CD4-positive, CD25-positive, alpha-beta regulatory T cell (primary cell): ENCODE measurements at regions not wholly inside any gene's neighbourhood (a gene's known extent, or its start where the extent isn't known, plus 50 kb on each side); places are given as distances from the start of the nearest gene placed in this dataset.

Source experiments
- ATAC-seq, 2 donors: fragments of 150-1000 bp; cut with Tn5 transposase; one replicate each; pipeline ENCODE4 v1.10.0; 2021; ENCODE audit warnings: low read depth in 2 of 2, moderate number of reproducible peaks in 2 of 2, moderate library complexity in 1 of 2
- DNase-seq, 3 donors: peaks; one replicate each; pipeline versions ENCODE4 v3.0.0 to v3.0.0-alpha.2; 2012 to 2022; ENCODE audit warnings: mixed read lengths in 1 of 3
- H3K27ac ChIP-seq: one replicate; pipeline ENCODE4 v1.7.0; 2013; ENCODE audit warnings: mild to moderate bottlenecking, low read length; ENCODE audit not compliant: insufficient read depth, poor library complexity, severe bottlenecking
- H3K27me3 ChIP-seq: one replicate; pipeline ENCODE4 v1.7.0; 2013; ENCODE audit warnings: low read length; ENCODE audit not compliant: control insufficient read depth, insufficient read depth
- H3K36me3 ChIP-seq: one replicate; pipeline ENCODE4 v1.7.0; 2013; ENCODE audit warnings: mild to moderate bottlenecking, low read length, moderate library complexity; ENCODE audit not compliant: control insufficient read depth, insufficient read depth
- H3K4me1 ChIP-seq: 2 replicates; pipeline ENCODE4 v1.7.0; 2013; ENCODE audit warnings: mild to moderate bottlenecking, low read length; ENCODE audit not compliant: insufficient read depth, control insufficient read depth, poor library complexity, severe bottlenecking
- H3K4me3 ChIP-seq: one replicate; pipeline ENCODE4 v1.7.0; 2013; ENCODE audit warnings: low read depth, mild to moderate bottlenecking, low read length, moderate library complexity
- H3K9me3 ChIP-seq, 2 experiments: 1 replicate in 1 of 2; 2 replicates in 1 of 2; pipeline ENCODE4 v1.7.0; 2013; ENCODE audit warnings: low read length in 2 of 2, mild to moderate bottlenecking in 1 of 2, moderate library complexity in 1 of 2; ENCODE audit not compliant: control insufficient read depth in 2 of 2
- H3K27ac Mint-ChIP-seq, 3 donors: one replicate each; pipeline ENCODE4 v1.8.0; 2020 to 2022; ENCODE audit warnings: mild to moderate bottlenecking in 3 of 3, mixed read lengths in 3 of 3, moderate library complexity in 2 of 3
- H3K27me3 Mint-ChIP-seq: one replicate; pipeline ENCODE4 v1.8.0; 2022; ENCODE audit warnings: mild to moderate bottlenecking, mixed read lengths
- H3K36me3 Mint-ChIP-seq: one replicate; pipeline ENCODE4 v1.8.0; 2020; ENCODE audit warnings: mixed read lengths
- H3K4me1 Mint-ChIP-seq, 4 donors: one replicate each; pipeline ENCODE4 v1.8.0; 2020 to 2022; ENCODE audit warnings: mixed read lengths in 4 of 4, mild to moderate bottlenecking in 1 of 4
- H3K4me3 Mint-ChIP-seq, 4 donors: one replicate each; pipeline ENCODE4 v1.8.0; 2020 to 2022; ENCODE audit warnings: mild to moderate bottlenecking in 4 of 4, mixed read lengths in 4 of 4, moderate library complexity in 3 of 4
- H3K9me3 Mint-ChIP-seq, 7 donors: one replicate each; pipeline ENCODE4 v1.8.0; 2020 to 2022; ENCODE audit warnings: mixed read lengths in 7 of 7, mild to moderate bottlenecking in 3 of 7, moderate library complexity in 2 of 7

DNA sequence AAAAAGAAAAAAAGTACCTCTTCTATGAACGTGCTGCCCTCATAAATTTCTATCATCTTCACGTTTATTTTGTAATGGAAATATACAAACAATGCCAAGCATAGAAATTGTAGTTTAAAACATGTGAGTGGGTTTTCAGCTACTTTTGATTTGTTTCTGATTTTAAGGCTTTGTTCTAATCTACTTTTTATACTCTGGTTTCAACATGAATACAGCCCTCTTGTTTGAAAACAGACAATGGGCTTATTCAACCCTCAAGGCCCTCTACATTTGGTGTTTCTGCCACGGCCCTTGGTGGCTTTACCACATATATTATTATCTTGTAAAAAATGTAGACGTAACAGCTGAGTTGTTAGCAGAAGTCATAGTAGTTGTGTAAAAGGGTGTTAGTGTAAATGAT is 153.9 kb downstream of the SOX4 start:
- Histone ChIP-seq H3K27me3 (no peaks in the 10 kb centered on the region), H3K36me3 (no peaks in the 10 kb centered on the region), H3K4me3 (no peak overlapping the region), H3K27ac (no peak overlapping the region), H3K4me1 (no peaks in the 10 kb centered on the region), H3K9me3 (no peaks in the 10 kb centered on the region)
- Mint-ChIP-seq H3K27ac (no peak overlapping the region), H3K36me3 (no peaks in the 10 kb centered on the region), H3K4me3 (no peak overlapping the region), H3K27me3 (no peaks in the 10 kb centered on the region), H3K4me1 (no peaks in the 10 kb centered on the region), H3K9me3 (no peaks in the 10 kb centered on the region)
- DNase-seq (no peak), ATAC-seq (no peak)

DNA sequence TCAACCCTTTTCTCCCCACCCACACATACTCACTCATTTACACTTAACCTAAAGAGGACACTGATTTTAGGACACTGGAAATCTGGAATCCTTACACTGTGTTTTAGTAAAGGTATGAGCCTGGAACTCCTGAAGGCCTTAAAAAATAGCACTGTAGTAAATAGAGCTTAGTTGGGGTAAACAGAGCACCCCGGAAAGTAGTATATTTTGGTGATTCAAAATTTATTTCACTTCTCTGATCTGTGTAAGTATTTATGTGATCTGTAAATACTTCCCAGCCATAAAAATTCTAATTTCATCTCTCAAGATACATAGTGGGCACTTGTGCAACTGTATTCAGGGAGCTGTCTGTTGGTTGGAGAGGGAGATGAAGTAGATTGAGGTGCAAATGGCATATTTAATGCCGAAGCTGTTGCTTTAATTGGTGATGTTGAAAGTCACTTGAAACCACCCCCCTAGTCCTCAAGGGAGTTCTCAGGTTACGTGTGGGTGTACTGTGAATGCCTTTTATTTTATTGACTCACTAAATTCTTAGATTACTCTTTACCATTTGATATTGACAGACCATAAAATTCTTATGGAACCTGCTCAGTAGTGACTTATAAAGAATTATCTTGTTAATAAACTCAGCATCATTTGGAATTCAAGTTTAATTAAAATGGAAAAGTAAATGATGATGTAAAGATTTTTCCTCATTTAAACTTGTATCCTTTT is 154.9 kb downstream of the SOX4 start:
- DNase-seq, result no peak
- Mint-ChIP-seq H3K27ac (no peak overlapping the region), H3K9me3 (no peaks in the 10 kb centered on the region), H3K27me3 (no peaks in the 10 kb centered on the region), H3K36me3 (no peaks in the 10 kb centered on the region), H3K4me1 (no peaks in the 10 kb centered on the region), H3K4me3 (no peak overlapping the region)
- Histone ChIP-seq H3K4me1 (no peaks in the 10 kb centered on the region), H3K9me3 (no peaks in the 10 kb centered on the region), H3K36me3 (no peaks in the 10 kb centered on the region), H3K27me3 (no peaks in the 10 kb centered on the region), H3K4me3 (no peak overlapping the region), H3K27ac (no peak overlapping the region)
- no peak for ATAC-seq

DNA sequence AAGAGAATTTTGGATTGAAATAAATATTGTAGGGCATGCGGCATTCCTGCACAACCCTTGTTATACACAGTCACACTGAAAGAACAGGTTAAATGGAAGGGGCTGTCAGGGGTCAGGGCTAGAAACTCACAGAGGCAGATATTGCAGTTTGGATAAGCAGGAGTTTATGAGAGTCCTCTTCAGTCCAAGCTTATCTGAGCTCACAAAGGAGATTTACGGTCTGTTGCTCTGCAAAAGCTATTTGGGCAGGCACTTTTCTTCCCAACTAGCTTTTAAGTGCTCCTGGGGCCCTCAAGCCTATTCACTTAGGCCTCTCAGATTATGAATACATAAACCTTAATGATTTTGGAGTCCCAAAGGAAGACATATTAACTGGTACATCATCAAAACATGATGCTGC is 156.2 kb downstream of the SOX4 start:
- DNase-seq, result no peak
- ATAC-seq, result no peak
- Histone ChIP-seq H3K9me3 (no peaks in the 10 kb centered on the region), H3K36me3 (no peaks in the 10 kb centered on the region), H3K27me3 (no peaks in the 10 kb centered on the region), H3K4me3 (no peak overlapping the region), H3K27ac (no peak overlapping the region), H3K4me1 (no peaks in the 10 kb centered on the region)
- Mint-ChIP-seq H3K27me3 (peaks cover 4% of the 10 kb centered on the region), H3K9me3 (no peaks in the 10 kb centered on the region), H3K36me3 (no peaks in the 10 kb centered on the region), H3K4me1 (no peaks in the 10 kb centered on the region), H3K27ac (no peak overlapping the region), H3K4me3 (no peak overlapping the region)

GRCh38 chr6:21750575-21750974 is 157.0 kb downstream of the SOX4 start:
- ATAC-seq (no peak), DNase-seq (no peak)
- H3K27me3 ChIP-seq, result no peaks in the 10 kb centered on the region
- Mint-ChIP-seq H3K36me3 (no peaks in the 10 kb centered on the region), H3K9me3 (no peaks in the 10 kb centered on the region), H3K27ac (no peak overlapping the region), H3K4me3 (peak overlapping the region in 1 of 4 donors; percentile 32), H3K4me1 (no peaks in the 10 kb centered on the region), H3K27me3 (peaks cover 4% of the 10 kb centered on the region)
- no peak overlapping the region for H3K4me3 ChIP-seq
- H3K4me1 ChIP-seq, result no peaks in the 10 kb centered on the region
- no peaks in the 10 kb centered on the region for H3K9me3 ChIP-seq
- H3K27ac ChIP-seq, result no peak overlapping the region
- H3K36me3 ChIP-seq, result no peaks in the 10 kb centered on the region

GRCh38 chr6:21751608-21752007 is 158.1 kb downstream of the SOX4 start:
- Histone ChIP-seq H3K27ac (no peak overlapping the region), H3K4me1 (no peaks in the 10 kb centered on the region), H3K9me3 (no peaks in the 10 kb centered on the region), H3K36me3 (no peaks in the 10 kb centered on the region), H3K4me3 (no peak overlapping the region), H3K27me3 (no peaks in the 10 kb centered on the region)
- Mint-ChIP-seq H3K4me1 (no peaks in the 10 kb centered on the region), H3K4me3 (no peak overlapping the region), H3K9me3 (no peaks in the 10 kb centered on the region), H3K36me3 (no peaks in the 10 kb centered on the region), H3K27ac (no peak overlapping the region), H3K27me3 (peaks cover 4% of the 10 kb centered on the region)
- no peak for ATAC-seq
- no peak for DNase-seq

- H3K4me1 Mint-ChIP-seq, result no peaks in the 10 kb centered on the region
- DNase-seq (no peak), ATAC-seq (no peak)
- no peaks in the 10 kb centered on the region for H3K36me3 Mint-ChIP-seq
- no peaks in the 10 kb centered on the region for H3K9me3 Mint-ChIP-seq
- no peak overlapping the region for H3K4me3 Mint-ChIP-seq
- H3K27ac ChIP-seq, result no peak overlapping the region
- H3K9me3 ChIP-seq, result no peaks in the 10 kb centered on the region
- H3K27me3 ChIP-seq, result no peaks in the 10 kb centered on the region
- H3K27me3 Mint-ChIP-seq, result peaks cover 4% of the 10 kb centered on the region
- H3K4me3 ChIP-seq, result no peak overlapping the region
- no peaks in the 10 kb centered on the region for H3K36me3 ChIP-seq
- no peaks in the 10 kb centered on the region for H3K4me1 ChIP-seq
- no peak overlapping the region for H3K27ac Mint-ChIP-seq
Measured at GRCh38 chr6:21752054-21752811, 158.7 kb downstream of the SOX4 start.

DNA sequence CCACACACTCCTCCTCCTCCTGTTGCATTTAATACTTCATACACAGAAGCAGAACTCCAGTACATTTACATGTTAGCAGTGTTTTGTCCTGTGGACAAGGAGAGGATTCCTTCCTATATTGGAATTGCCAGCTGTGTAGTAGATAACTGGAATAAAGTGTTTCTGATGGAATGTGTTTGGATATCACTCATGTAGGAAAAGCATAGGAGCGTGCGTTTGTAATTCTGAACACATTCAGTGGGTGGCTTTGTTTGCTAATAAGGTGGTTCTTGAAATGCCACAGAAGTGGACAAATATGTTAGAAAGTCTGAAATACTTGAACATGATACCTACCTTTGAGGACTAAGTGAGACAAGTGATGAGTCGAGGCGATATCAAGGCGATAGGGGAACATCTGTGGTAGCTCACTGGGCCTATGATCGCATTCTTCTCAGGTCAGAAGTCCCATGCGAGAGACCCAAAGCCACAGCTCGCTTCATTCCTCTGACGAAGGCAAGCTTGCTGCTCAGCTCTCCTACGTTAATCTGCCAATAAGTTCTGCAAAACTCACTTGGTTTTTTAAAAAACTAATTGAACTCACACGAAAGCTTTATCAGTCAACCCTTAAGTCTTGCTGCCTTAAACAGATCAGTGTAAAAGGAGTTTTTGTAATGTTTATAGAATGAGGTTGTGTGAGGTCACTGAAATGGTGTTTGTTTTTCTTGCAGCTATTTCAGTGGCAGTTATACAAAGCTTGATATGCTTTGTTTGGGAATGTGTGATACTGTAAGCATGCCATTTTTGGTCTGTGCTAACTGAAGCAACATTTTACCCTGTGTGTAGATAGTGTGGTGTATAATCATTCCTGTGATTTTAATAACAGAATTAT is 159.9 kb downstream of the SOX4 start:
- Histone ChIP-seq H3K4me1 (no peaks in the 10 kb centered on the region), H3K27ac (no peak overlapping the region), H3K36me3 (no peaks in the 10 kb centered on the region), H3K27me3 (no peaks in the 10 kb centered on the region), H3K9me3 (no peaks in the 10 kb centered on the region), H3K4me3 (no peak overlapping the region)
- H3K9me3 Mint-ChIP-seq, result no peaks in the 10 kb centered on the region
- H3K4me3 Mint-ChIP-seq, result no peak overlapping the region
- H3K27me3 Mint-ChIP-seq, result peaks cover 4% of the 10 kb centered on the region
- ATAC-seq (no peak), DNase-seq (no peak)
- no peaks in the 10 kb centered on the region for H3K36me3 Mint-ChIP-seq
- no peak overlapping the region for H3K27ac Mint-ChIP-seq
- no peaks in the 10 kb centered on the region for H3K4me1 Mint-ChIP-seq
